Neural cell (in vitro differentiated cells): ENCODE measurements at regions not wholly inside any gene's neighbourhood (a gene's known extent, or its start where the extent isn't known, plus 50 kb on each side); places are given as distances from the start of the nearest gene placed in this dataset.

ENCODE experiments used
- CTCF ChIP-seq: fragments of 450-650 bp; IDR thresholded peaks from 2 replicates; pipeline ENCODE4 v1.5.1; 2014; ENCODE audit warnings: antibody characterized with exemption, mild to moderate bottlenecking, moderate library complexity; ENCODE audit not compliant: poor library complexity, severe bottlenecking
- EZH2 ChIP-seq: fragments of 200-600, 300-800 bp; shearing (Covaris generic), sonication (generic); IDR thresholded peaks from 2 replicates; pipeline ENCODE4 v1.6.1; 2014; ENCODE audit warnings: antibody characterized with exemption, low read length, borderline replicate concordance, mild to moderate bottlenecking; ENCODE audit not compliant: insufficient read depth, poor library complexity, severe bottlenecking
- POLR2AphosphoS5 ChIP-seq: IDR thresholded peaks from 2 replicates; pipeline ENCODE4 v1.6.1; 2012
- REST ChIP-seq: IDR thresholded peaks from 2 replicates; pipeline ENCODE4 v1.6.1; 2012; ENCODE audit warnings: borderline replicate concordance

GRCh38 chr7:76125560-76125959 lies 76.1 kb upstream of the SRRM3 start:
- TF ChIP-seq CTCF (no peak), REST (no peak), EZH2 (no peak), POLR2AphosphoS5 (no peak)
